CD4-positive, alpha-beta T cell treated with Interleukin-1 beta for 1 hour (primary cell): ENCODE measurements at regions not wholly inside any gene's neighbourhood (a gene's known extent, or its start where the extent isn't known, plus 50 kb on each side); places are given as distances from the start of the nearest gene placed in this dataset.

Experiments used
- DNase-seq, 2 donors: peaks; one replicate each; pipeline ENCODE4 v3.0.0-alpha.2; 2020 to 2022

DNA sequence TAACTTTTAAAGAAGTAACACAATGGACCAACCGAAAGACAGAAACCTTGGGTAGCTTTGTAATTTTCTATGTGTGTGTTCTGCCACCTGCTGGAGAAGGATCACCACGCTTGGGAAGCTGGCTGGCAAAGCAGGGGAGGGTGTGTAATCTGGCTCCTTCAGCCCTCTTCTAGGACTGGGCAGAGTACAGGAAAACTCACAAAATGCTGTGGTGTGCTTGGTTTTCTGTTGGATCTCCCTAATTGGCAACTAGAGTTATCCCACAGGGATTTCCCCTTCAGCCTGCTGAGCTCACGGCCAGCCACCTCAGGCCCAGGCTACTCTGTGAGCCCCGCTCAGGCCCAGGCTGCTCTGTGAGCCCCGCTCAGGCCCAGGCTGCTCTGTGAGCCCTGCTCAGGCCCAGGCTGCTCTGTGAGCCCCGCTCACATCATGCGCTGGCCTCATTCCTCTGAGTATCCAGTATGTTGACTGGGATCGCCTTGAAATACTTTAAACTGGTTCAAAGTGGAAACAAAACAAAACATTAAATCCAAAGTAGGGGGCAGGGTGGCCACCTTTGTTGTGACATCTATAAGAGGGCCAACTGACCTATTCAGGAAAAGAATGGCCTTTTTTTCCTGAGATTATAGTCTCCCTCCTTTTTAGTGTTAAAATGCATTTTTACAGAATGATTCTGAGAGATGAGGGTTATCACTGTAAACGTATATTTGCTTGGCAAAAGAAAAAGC, 52.0 kb upstream of the RNU6-8 start:
- peak; percentile 36 to 59 for DNase-seq

DNA sequence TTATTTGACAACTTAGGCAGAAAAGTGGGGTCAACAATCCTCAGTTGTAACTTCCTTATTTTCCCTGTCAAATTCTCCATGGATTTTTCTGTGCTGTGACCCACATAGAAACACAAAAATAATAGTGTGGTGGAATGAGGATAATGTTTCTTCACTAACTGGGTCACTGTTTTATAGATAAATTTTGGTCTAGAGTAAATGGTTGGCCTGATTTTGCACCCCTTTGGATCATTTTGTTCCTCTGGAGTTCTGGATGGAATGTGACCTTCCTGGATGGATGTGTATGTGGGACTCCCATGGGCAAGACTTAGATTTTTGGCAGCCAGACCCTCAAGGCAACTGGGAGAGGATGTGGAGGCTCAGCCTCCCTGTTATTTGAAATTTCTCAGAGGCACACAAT, 52.7 kb upstream of the RNU6-8 start:
- DNase-seq = no peak

GRCh38 chr14:32256576-32256975, 53.5 kb upstream of the RNU6-8 start:
- DNase-seq = no peak

DNA sequence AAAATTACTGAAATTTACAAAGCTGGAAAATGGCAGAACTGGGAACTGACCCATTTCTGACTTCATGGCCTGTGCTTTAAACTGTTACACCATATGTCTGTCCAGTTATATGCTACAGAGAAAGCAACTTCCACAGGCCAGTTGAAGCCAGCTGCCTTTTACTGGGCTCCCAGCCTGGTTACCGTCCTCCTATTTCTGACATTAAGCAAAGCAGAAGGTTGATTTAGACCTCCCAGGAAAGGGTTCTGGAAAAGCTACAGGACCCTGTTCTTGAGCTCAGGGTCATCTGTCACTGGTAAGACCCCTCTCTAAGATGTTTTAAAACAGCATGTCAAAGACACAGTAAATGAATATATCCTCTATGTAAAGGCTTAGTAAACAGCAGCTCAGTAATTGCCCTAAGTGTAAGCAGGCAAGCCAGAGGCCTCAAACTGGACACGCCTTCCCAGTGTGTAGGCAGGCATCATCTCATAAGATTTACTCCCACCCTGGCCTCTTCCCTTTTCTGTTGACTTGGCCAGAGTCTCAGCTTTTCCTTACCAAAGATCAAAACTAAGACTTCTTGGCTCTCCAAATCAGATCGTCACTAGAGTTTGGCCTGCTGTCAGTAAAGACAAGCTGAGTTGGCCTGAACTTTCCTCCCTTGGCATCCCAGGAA, 55.4 kb upstream of the RNU6-8 start:
- DNase-seq = no peak

GRCh38 chr14:32259368-32260013, 56.4 kb upstream of the RNU6-8 start:
- no peak for DNase-seq

- DNase-seq = no peak
These were observed 61.0 kb upstream of the RNU6-8 start for GRCh38 chr14:32263939-32264567.

DNA sequence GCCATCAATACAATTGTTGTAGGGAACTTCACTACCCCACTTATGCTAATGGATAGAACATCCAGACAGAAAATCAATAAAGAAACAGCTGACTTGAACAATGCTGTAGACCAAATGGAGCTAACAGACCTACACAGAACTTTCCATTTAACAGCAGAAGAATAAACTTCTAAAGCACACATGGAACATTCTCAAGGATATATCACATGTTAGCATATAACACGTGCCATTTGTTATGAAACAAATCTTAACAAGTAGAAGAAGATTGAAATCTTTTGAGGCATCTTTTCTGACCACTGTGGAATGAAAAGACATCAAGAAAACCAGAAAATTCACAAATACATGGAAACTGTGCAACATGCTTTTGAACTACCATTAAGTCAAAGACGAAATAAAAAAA, 62.5 kb upstream of the RNU6-8 start:
- no peak for DNase-seq

DNA sequence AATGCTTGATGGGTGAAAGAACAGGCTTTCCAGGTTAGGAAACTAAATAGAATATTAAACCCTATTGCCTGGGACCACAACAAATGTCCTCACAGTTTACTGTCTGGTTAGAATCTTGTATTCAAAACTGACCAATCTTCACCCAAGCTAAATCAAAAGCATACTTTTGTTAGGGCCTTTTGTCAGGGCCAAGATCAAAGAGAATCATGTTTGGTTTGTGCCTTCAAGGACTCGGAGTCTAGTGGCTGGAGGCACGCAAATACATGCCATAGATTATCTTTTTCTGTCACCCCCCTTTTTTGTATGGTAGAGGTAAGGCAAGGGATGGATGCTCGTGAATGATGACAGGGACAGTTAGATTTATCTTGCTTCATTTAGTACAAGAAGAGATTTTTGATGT, 51.1 kb upstream of the AKAP6 start:
- no peak for DNase-seq
